HCT116 (cell line): ENCODE measurements at regions not wholly inside any gene's neighbourhood (a gene's known extent, or its start where the extent isn't known, plus 50 kb on each side); places are given as distances from the start of the nearest gene placed in this dataset.

Experiments used
- ATAC-seq: fragments of 200-7000 bp; cut with Tn5 transposase; 2 replicates; pipeline ENCODE4 v1.9.1; 2020; ENCODE audit warnings: mild to moderate bottlenecking, moderate library complexity
- BruUV-seq: library from RNA; stranded (reverse); fragments of 400-500 nt; replicated peaks from 2 replicates; lab custom pipeline; 2021; lab: Mats Ljungman, UMichigan
- CTCF ChIA-PET: fragments of 300-600 bp; sonication (Branson Sonifier 250); formaldehyde crosslinking; loops from one replicate; lab custom pipeline; 2021; ENCODE audit warnings: antibody characterized with exemption; lab: Charles Lee
- POLR2A ChIA-PET: fragments of 300-600, 350-600 bp; sonication (Branson Sonifier 250); formaldehyde crosslinking; loops from one replicate; lab custom pipeline; 2021; ENCODE audit warnings: antibody characterized with exemption; lab: Charles Lee
- RAD21 ChIA-PET, 2 experiments: fragments of 300-600 bp; sonication (Branson Sonifier 250); formaldehyde crosslinking; loops; one replicate each; lab custom pipeline; 2023; ENCODE audit warnings: low total read pairs in 2 of 2; ENCODE audit not compliant: uncharacterized antibody in 2 of 2, unreplicated experiment in 2 of 2, low non-redundant PET in 1 of 2; lab: Charles Lee
- DNase-seq: peaks from one replicate; pipeline ENCODE4 v3.0.0-alpha.2; 2010; ENCODE audit warnings: low read depth, low spot score
- H2AFZ ChIP-seq: fragments of 200-600 bp; shearing (Covaris generic), sonication (generic); 2 replicates; pipeline ENCODE4 v1.6.1; 2017; ENCODE audit warnings: low read depth, mixed run types, mixed read lengths, antibody characterized with exemption, low read length; ENCODE audit not compliant: poor library complexity, severe bottlenecking
- H3K27ac ChIP-seq: 2 replicates; pipeline ENCODE4 v1.5.1; 2012; ENCODE audit warnings: low read depth, low read length
- H3K27me3 ChIP-seq: fragments of 200-600 bp; sonication (generic); 2 replicates; pipeline ENCODE4 v1.6.1; 2016; ENCODE audit warnings: mixed run types, low read length, mixed read lengths; ENCODE audit not compliant: insufficient read depth
- H3K36me3 ChIP-seq, 2 experiments: fragments of 200-500 bp in 1 of 2; fragments of 200-600 bp in 1 of 2; sonication (Bioruptor generic) in 1 of 2; sonication (generic) in 1 of 2; 2 replicates each; pipeline versions ENCODE4 v1.5.1 to v1.6.1; 2014 to 2016; ENCODE audit warnings: low read length in 2 of 2, inconsistent platforms in 1 of 2, mixed read lengths in 1 of 2, mixed run types in 1 of 2; ENCODE audit not compliant: insufficient read depth in 2 of 2, control insufficient read depth in 1 of 2
- H3K4me1 ChIP-seq, 2 experiments: fragments of 200-600 bp in 1 of 2; sonication (generic) in 1 of 2; 2 replicates each; pipeline versions ENCODE4 v1.5.1 to v1.6.1; 2012 to 2017; ENCODE audit warnings: low read length in 2 of 2, inconsistent platforms in 1 of 2, mild to moderate bottlenecking in 1 of 2, mixed read lengths in 1 of 2, mixed run types in 1 of 2, moderate library complexity in 1 of 2; ENCODE audit not compliant: insufficient read depth in 2 of 2, control insufficient read depth in 1 of 2
- H3K4me2 ChIP-seq: fragments of 200-600 bp; sonication (generic); 2 replicates; pipeline ENCODE4 v1.6.1; 2017; ENCODE audit warnings: mixed run types, low read length, mixed read lengths
- H3K4me3 ChIP-seq, 2 experiments: fragments of 200-600 bp in 1 of 2; sonication (generic) in 1 of 2; replicated peaks in 1 of 2; 2 replicates each; pipeline ENCODE4 v1.5.1; 2011 to 2016; ENCODE audit warnings: low read length in 2 of 2, control low read depth in 1 of 2, low read depth in 1 of 2, mild to moderate bottlenecking in 1 of 2, mixed read lengths in 1 of 2, mixed run types in 1 of 2
- H3K79me2 ChIP-seq: fragments of 200-600 bp; sonication (generic); 2 replicates; pipeline ENCODE4 v1.6.1; 2017; ENCODE audit warnings: mild to moderate bottlenecking, mixed run types, low read length, moderate library complexity, mixed read lengths; ENCODE audit not compliant: insufficient read depth
- H3K9ac ChIP-seq: fragments of 200-600 bp; sonication (generic); 2 replicates; pipeline ENCODE4 v1.6.1; 2016; ENCODE audit warnings: low read length, mixed read lengths
- H3K9me2 ChIP-seq: fragments of 200-600 bp; sonication (generic), shearing (Covaris generic); 2 replicates; pipeline ENCODE4 v1.6.1; 2017; ENCODE audit warnings: mixed run types, mild to moderate bottlenecking, moderate library complexity; ENCODE audit not compliant: insufficient read depth
- H3K9me3 ChIP-seq, 2 experiments: fragments of 200-500 bp in 1 of 2; fragments of 200-600 bp in 1 of 2; sonication (Bioruptor generic) in 1 of 2; sonication (generic) in 1 of 2; 2 replicates each; pipeline ENCODE4 v1.6.1; 2014 to 2017; ENCODE audit warnings: low read length in 2 of 2, mixed read lengths in 2 of 2, inconsistent platforms in 1 of 2, low read depth in 1 of 2, mild to moderate bottlenecking in 1 of 2, mixed run types in 1 of 2, moderate library complexity in 1 of 2; ENCODE audit not compliant: control insufficient read depth in 1 of 2, insufficient read depth in 1 of 2
- H4K20me1 ChIP-seq: fragments of 200-600 bp; sonication (generic), shearing (Covaris generic); 2 replicates; pipeline ENCODE4 v1.6.1; 2017; ENCODE audit warnings: mixed run types, mild to moderate bottlenecking, moderate library complexity; ENCODE audit not compliant: insufficient read depth
- CBX3 ChIP-seq: IDR thresholded peaks from 2 replicates; pipeline ENCODE4 v1.6.1; 2012; ENCODE audit warnings: low read depth
- CEBPB ChIP-seq: IDR thresholded peaks from 2 replicates; pipeline ENCODE4 v1.6.1; 2012; ENCODE audit warnings: low read depth
- EZH2 ChIP-seq: fragments of 200-600 bp; sonication (generic); IDR thresholded peaks from 2 replicates; pipeline ENCODE4 v1.6.1; 2017; ENCODE audit warnings: antibody characterized with exemption, mixed run types
- EZH2phosphoT487 ChIP-seq: fragments of 200-600 bp; IDR thresholded peaks from 2 replicates; pipeline ENCODE4 v1.6.1; 2018; ENCODE audit warnings: antibody characterized with exemption, borderline replicate concordance
- FOSL1 ChIP-seq: IDR thresholded peaks from 2 replicates; pipeline ENCODE4 v1.6.1; 2012; ENCODE audit warnings: low read depth
- RAD21 ChIP-seq: IDR thresholded peaks from 2 replicates; pipeline ENCODE4 v1.6.1; 2012; ENCODE audit warnings: low read depth, mild to moderate bottlenecking
- SIN3A ChIP-seq: IDR thresholded peaks from 2 replicates; pipeline ENCODE4 v1.6.1; 2012; ENCODE audit warnings: low read depth
- SP1 ChIP-seq: IDR thresholded peaks from 2 replicates; pipeline ENCODE4 v1.6.1; 2012; ENCODE audit warnings: low read depth
- SRF ChIP-seq: IDR thresholded peaks from 2 replicates; pipeline ENCODE4 v1.6.1; 2012; ENCODE audit warnings: low read depth
- TCF7L2 ChIP-seq: IDR thresholded peaks from 2 replicates; pipeline ENCODE4 v1.7.0; 2011; ENCODE audit warnings: borderline replicate concordance, inconsistent platforms; ENCODE audit not compliant: insufficient read depth, insufficient read length; ENCODE audit errors: extremely low read depth
- ZFX ChIP-seq: fragments of 450-650 bp; IDR thresholded peaks from 2 replicates; pipeline ENCODE4 v1.6.1; 2017
- ZNF274 ChIP-seq: fragments of 200-500 bp; sonication (Bioruptor generic); IDR thresholded peaks from 2 replicates; pipeline ENCODE4 v1.6.1; 2014; ENCODE audit warnings: mild to moderate bottlenecking, low read depth, low read length, inconsistent platforms
- intact Hi-C: fragments of 100-400 bp; cut with micrococcal nuclease; formaldehyde crosslinking; loops from 2 replicates; pipeline ENCODE4 v1.10.0; 2022
- TF ChIP-seq, protein P1 (sequence below): IDR thresholded peaks from 2 replicates; pipeline ENCODE4 v1.6.1; 2012
- TF ChIP-seq, protein P2 (sequence below): IDR thresholded peaks from 2 replicates; pipeline ENCODE4 v1.6.1; 2011; ENCODE audit warnings: mild to moderate bottlenecking, low read length, moderate library complexity; ENCODE audit not compliant: insufficient replicate concordance; ENCODE audit errors: extremely low read depth

- no peak overlapping the region for H3K9ac ChIP-seq
- H3K27me3 ChIP-seq = no peaks in the 10 kb centered on the region
- H3K79me2 ChIP-seq = no peaks in the 10 kb centered on the region
- no peaks in the 10 kb centered on the region for H3K36me3 ChIP-seq
- no peak overlapping the region for H3K4me2 ChIP-seq
- H2AFZ ChIP-seq = no peak overlapping the region
- ChIA-PET CTCF (no interaction called here), RAD21 (no interaction called here), POLR2A (no interaction called here)
- intact Hi-C loops = no loop called here
- H4K20me1 ChIP-seq = no peaks in the 10 kb centered on the region
- DNase-seq (no peak), ATAC-seq (no peak)
- H3K9me2 ChIP-seq = no peaks in the 10 kb centered on the region
- no peaks in the 10 kb centered on the region for H3K4me1 ChIP-seq
- H3K9me3 ChIP-seq = peaks cover 6 to 19% of the 10 kb centered on the region in 2 experiments; a peak in 2 of 4 replicates
- no peak overlapping the region for H3K27ac ChIP-seq
- H3K4me3 ChIP-seq = no peak overlapping the region
- BruUV-seq = no TSS peak
- TF ChIP-seq, protein P1, sequence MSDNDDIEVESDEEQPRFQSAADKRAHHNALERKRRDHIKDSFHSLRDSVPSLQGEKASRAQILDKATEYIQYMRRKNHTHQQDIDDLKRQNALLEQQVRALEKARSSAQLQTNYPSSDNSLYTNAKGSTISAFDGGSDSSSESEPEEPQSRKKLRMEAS = no peak
- TF ChIP-seq SP1 (no peak), SIN3A (no peak), RAD21 (no peak), SRF (no peak), ZNF274 (no peak), ZFX (no peak), EZH2phosphoT487 (no peak), TCF7L2 (no peak), EZH2 (no peak), FOSL1 (no peak), CEBPB (no peak), CBX3 (no peak)
- TF ChIP-seq, protein P2, sequence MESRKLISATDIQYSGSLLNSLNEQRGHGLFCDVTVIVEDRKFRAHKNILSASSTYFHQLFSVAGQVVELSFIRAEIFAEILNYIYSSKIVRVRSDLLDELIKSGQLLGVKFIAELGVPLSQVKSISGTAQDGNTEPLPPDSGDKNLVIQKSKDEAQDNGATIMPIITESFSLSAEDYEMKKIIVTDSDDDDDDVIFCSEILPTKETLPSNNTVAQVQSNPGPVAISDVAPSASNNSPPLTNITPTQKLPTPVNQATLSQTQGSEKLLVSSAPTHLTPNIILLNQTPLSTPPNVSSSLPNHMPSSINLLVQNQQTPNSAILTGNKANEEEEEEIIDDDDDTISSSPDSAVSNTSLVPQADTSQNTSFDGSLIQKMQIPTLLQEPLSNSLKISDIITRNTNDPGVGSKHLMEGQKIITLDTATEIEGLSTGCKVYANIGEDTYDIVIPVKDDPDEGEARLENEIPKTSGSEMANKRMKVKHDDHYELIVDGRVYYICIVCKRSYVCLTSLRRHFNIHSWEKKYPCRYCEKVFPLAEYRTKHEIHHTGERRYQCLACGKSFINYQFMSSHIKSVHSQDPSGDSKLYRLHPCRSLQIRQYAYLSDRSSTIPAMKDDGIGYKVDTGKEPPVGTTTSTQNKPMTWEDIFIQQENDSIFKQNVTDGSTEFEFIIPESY = no peak
Observed at GRCh38 chr6:65771946-65772345, 64.9 kb upstream of the EYS start.
